Neutrophil (primary cell): ENCODE measurements at regions not wholly inside any gene's neighbourhood (a gene's known extent, or its start where the extent isn't known, plus 50 kb on each side); places are given as distances from the start of the nearest gene placed in this dataset.

Source experiments
- H3K27ac ChIP-seq: fragments of 200-600 bp; sonication (generic); 2 replicates; pipeline ENCODE4 v1.5.1; 2016; ENCODE audit warnings: mild to moderate bottlenecking, moderate library complexity
- H3K27me3 ChIP-seq: fragments of 200-600 bp; sonication (generic); 2 replicates; pipeline ENCODE4 v1.6.0; 2016; ENCODE audit warnings: mild to moderate bottlenecking
- H3K36me3 ChIP-seq: fragments of 200-600 bp; sonication (generic); 2 replicates; pipeline ENCODE4 v1.5.1; 2017
- H3K4me1 ChIP-seq, 2 experiments: fragments of 200-600 bp in 1 of 2; sonication (generic) in 1 of 2; 1 replicate in 1 of 2; 2 replicates in 1 of 2; pipeline versions ENCODE4 v1.5.1 to v1.6.1; 2013 to 2016; ENCODE audit warnings: low read depth in 1 of 2, low read length in 1 of 2, mild to moderate bottlenecking in 1 of 2, moderate library complexity in 1 of 2; ENCODE audit not compliant: control insufficient read depth in 1 of 2, insufficient read depth in 1 of 2
- H3K4me3 ChIP-seq, 2 experiments: fragments of 200-600 bp in 1 of 2; sonication (generic) in 1 of 2; 1 replicate in 1 of 2; 2 replicates in 1 of 2; pipeline ENCODE4 v1.5.1; 2013 to 2016; ENCODE audit warnings: low read depth in 1 of 2, low read length in 1 of 2, mild to moderate bottlenecking in 1 of 2, moderate library complexity in 1 of 2
- H3K9me3 ChIP-seq: fragments of 200-600 bp; sonication (generic); 2 replicates; pipeline ENCODE4 v1.5.1; 2016
- TF ChIP-seq, protein P1 (sequence below): fragments of 200-600 bp; sonication (generic); IDR thresholded peaks from 2 replicates; pipeline ENCODE4 v1.5.1; 2016; ENCODE audit warnings: antibody characterized with exemption

DNA sequence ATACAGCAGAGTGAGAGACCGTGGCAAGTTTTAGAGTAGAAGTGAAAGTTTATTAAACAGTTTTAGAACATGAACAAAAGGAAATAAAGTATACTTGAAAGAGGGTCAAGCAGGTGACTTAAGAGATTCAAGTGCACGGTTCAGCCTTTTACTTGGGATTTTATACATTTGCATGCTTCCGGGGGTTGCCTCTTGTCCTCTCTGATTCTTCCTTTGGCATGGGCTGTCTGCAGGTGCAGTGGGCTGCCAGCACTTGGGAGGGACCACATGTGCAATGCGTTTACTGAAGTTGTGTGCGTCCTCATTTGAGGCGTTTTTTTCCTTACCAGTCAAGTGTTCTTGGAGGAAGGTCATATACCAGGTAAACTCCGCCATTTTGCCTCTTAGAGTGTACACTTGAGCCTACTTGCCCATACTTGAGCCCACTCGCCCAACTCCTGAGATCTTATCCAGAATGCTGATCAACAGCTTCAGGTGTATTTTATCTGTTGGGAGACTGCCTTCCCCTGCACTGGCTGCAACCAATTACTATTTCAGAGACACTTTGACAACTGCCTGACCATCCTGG lies 195.2 kb downstream of the IRX5 start:
- Histone ChIP-seq H3K27me3 (no peaks in the 10 kb centered on the region), H3K4me1 (no peaks in the 10 kb centered on the region), H3K27ac (no peak overlapping the region), H3K4me3 (no peak overlapping the region), H3K9me3 (no peaks in the 10 kb centered on the region), H3K36me3 (no peaks in the 10 kb centered on the region)
- TF ChIP-seq, protein P1, sequence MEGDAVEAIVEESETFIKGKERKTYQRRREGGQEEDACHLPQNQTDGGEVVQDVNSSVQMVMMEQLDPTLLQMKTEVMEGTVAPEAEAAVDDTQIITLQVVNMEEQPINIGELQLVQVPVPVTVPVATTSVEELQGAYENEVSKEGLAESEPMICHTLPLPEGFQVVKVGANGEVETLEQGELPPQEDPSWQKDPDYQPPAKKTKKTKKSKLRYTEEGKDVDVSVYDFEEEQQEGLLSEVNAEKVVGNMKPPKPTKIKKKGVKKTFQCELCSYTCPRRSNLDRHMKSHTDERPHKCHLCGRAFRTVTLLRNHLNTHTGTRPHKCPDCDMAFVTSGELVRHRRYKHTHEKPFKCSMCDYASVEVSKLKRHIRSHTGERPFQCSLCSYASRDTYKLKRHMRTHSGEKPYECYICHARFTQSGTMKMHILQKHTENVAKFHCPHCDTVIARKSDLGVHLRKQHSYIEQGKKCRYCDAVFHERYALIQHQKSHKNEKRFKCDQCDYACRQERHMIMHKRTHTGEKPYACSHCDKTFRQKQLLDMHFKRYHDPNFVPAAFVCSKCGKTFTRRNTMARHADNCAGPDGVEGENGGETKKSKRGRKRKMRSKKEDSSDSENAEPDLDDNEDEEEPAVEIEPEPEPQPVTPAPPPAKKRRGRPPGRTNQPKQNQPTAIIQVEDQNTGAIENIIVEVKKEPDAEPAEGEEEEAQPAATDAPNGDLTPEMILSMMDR, result no peak

GRCh38 chr16:55126456-55126855 lies 195.8 kb downstream of the IRX5 start:
- no peaks in the 10 kb centered on the region for H3K9me3 ChIP-seq
- H3K4me1 ChIP-seq, result no peaks in the 10 kb centered on the region
- H3K27ac ChIP-seq, result no peak overlapping the region
- H3K36me3 ChIP-seq, result no peaks in the 10 kb centered on the region
- H3K4me3 ChIP-seq, result no peak overlapping the region
- H3K27me3 ChIP-seq, result no peaks in the 10 kb centered on the region
- TF ChIP-seq, protein P1, result no peak

DNA sequence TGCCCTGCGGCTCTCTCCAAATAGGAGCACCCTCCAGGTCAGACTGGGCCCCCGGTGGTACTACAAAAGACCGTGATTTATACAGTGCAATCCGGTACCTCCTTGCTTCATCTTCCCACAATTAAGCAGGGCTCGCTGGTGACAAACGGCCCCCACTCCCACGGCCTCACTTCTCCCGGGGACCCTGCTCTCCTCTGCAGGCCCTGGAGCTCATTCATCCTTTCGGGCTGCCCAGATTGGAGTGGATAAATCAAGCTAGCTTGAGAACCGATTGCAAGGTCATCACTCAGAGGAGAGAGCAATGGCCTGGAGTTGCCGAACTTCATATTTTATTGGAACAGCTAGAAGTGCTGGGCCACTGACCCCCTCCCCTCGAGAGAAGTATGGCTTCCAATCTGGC lies 193.5 kb upstream of the IRX6 start:
- TF ChIP-seq, protein P1, result no peak
- Histone ChIP-seq H3K27ac (no peak overlapping the region), H3K4me1 (no peaks in the 10 kb centered on the region)

DNA sequence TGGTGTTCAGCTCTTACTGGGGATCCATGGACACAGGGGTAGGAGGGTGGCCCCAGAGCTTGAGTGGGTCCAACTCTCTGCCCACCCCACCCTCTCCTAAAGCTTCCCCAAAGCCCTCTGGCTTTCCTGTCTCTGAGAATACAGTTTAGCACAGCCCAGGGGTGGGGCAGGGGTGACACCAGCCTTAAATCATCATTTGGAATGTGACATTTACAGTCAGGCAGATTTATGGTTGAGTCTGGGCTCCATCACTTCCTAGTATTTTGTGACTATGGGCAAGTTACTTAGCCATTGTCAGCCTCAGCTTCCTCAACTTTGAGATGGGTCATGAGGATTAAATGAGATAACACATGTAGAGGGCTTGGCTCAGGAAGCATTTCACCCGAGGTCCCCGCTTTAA lies 193.1 kb upstream of the IRX6 start:
- Histone ChIP-seq H3K27me3 (no peaks in the 10 kb centered on the region), H3K27ac (no peak overlapping the region), H3K4me1 (no peaks in the 10 kb centered on the region), H3K36me3 (no peaks in the 10 kb centered on the region), H3K4me3 (no peak overlapping the region), H3K9me3 (no peaks in the 10 kb centered on the region)
- TF ChIP-seq, protein P1, result no peak

More for the DNA sequence above, 193.5 kb upstream of the IRX6 start:
- Histone ChIP-seq H3K4me3 (no peak overlapping the region), H3K27me3 (no peaks in the 10 kb centered on the region), H3K9me3 (no peaks in the 10 kb centered on the region), H3K36me3 (no peaks in the 10 kb centered on the region)

DNA sequence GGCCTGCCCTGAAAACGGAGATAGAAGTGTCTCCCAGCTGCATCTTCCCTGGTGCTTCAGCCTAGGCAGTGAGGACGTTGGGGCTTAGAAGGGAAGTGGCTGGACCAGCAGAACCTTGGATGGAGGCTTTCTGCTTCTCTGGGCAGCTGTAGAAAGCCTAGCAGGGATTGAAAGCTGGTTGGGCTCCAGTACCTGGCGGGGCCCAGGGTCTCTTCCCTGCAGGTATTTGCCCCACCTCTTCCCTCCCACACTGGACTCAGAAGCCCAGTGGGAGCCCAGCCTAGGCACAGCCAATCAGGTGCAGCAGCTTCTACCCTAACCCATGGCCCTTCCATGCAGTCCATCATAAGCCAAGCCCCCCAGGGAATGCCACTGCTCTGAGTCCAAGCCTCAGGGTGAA lies 190.3 kb upstream of the IRX6 start:
- no peak overlapping the region for H3K27ac ChIP-seq
- TF ChIP-seq, protein P1, result no peak
- H3K4me3 ChIP-seq, result no peak overlapping the region
- H3K9me3 ChIP-seq, result no peaks in the 10 kb centered on the region
- H3K4me1 ChIP-seq, result no peaks in the 10 kb centered on the region
- no peaks in the 10 kb centered on the region for H3K27me3 ChIP-seq
- H3K36me3 ChIP-seq, result no peaks in the 10 kb centered on the region
